K562 (cell line): ENCODE measurements at regions not wholly inside any gene's neighbourhood (a gene's known extent, or its start where the extent isn't known, plus 50 kb on each side); places are given as distances from the start of the nearest gene placed in this dataset.

Experiments
- BRCA1 ChIP-seq, 2 experiments: fragments of 450-650 bp in 1 of 2; sonication (generic) in 1 of 2; formaldehyde crosslinking in 1 of 2; IDR thresholded peaks; 2 replicates each; pipeline versions ENCODE4 v1.5.0 to v1.6.1; 2017 to 2020; ENCODE audit warnings: mild to moderate bottlenecking in 1 of 2, missing genetic modification reagents in 1 of 2
- BRF1 ChIP-seq: IDR thresholded peaks from 3 replicates; pipeline ENCODE4 v1.6.1; 2011; ENCODE audit warnings: borderline replicate concordance, mild to moderate bottlenecking; ENCODE audit not compliant: insufficient read length; ENCODE audit errors: extremely low read depth
- KHSRP ChIP-seq: fragments of 450-650 bp; IDR thresholded peaks from 2 replicates; pipeline ENCODE4 v1.6.1; 2017
- MEIS2 ChIP-seq: fragments of 450-650 bp; IDR thresholded peaks from 2 replicates; pipeline ENCODE4 v1.6.1; 2014; ENCODE audit warnings: mild to moderate bottlenecking; ENCODE audit not compliant: partially characterized antibody
- SRSF3 ChIP-seq: fragments of 200-400 bp; formaldehyde crosslinking; IDR thresholded peaks from 2 replicates; pipeline ENCODE4 v1.6.1; 2016; ENCODE audit warnings: mild to moderate bottlenecking, low read length, moderate library complexity; ENCODE audit not compliant: insufficient read depth

GRCh38 chr9:88657893-88658292, 122.9 kb downstream of the NXNL2 start:
- no peak for TF ChIP-seq KHSRP
- TF ChIP-seq BRF1 = no peak
- no peak for TF ChIP-seq SRSF3
- TF ChIP-seq BRCA1 (IDR thresholded peaks at IDR 0.05) = no peak
- TF ChIP-seq BRCA1 (CRISPR knock-in tag; IDR thresholded peaks at IDR 0.05) = no peak
- no peak for TF ChIP-seq MEIS2
